Sigmoid colon (tissue), 6 donors: ENCODE measurements at regions not wholly inside any gene's neighbourhood (a gene's known extent, or its start where the extent isn't known, plus 50 kb on each side); places are given as distances from the start of the nearest gene placed in this dataset.

Experiments used
- DNase-seq: peaks from one replicate; pipeline ENCODE4 v3.0.0-alpha.2; 2019
- H3K27ac ChIP-seq, 4 donors: fragments of 200-600 bp; sonication (generic); one replicate each; pipeline ENCODE4 v1.5.1; 2016 to 2019; ENCODE audit warnings: mild to moderate bottlenecking in 1 of 4
- H3K27me3 ChIP-seq, 3 donors: fragments of 200-600 bp; sonication (generic); one replicate each; pipeline ENCODE4 v1.5.1; 2019; ENCODE audit warnings: mild to moderate bottlenecking in 1 of 3
- H3K36me3 ChIP-seq, 4 donors: fragments of 200-600 bp; sonication (generic); one replicate each; pipeline ENCODE4 v1.5.1; 2016 to 2019
- H3K4me1 ChIP-seq, 4 donors: fragments of 200-600 bp; sonication (generic); one replicate each; pipeline ENCODE4 v1.5.1; 2017 to 2019
- H3K4me3 ChIP-seq, 4 donors: fragments of 200-600 bp; sonication (generic); one replicate each; pipeline ENCODE4 v1.5.1; 2017 to 2019; ENCODE audit warnings: mild to moderate bottlenecking in 2 of 4, moderate library complexity in 1 of 4
- H3K9me3 ChIP-seq, 4 donors: fragments of 200-600 bp in 3 of 4; sonication (generic) in 3 of 4; one replicate each; pipeline versions ENCODE4 v1.5.1 to v1.6.1; 2013 to 2019
- CTCF ChIP-seq, 4 experiments: fragments of 450-650 bp in 3 of 4; fragments of 200-600 bp in 1 of 4; IDR thresholded peaks; one replicate each; pipeline ENCODE4 v1.5.1; 2016 to 2019; ENCODE audit warnings: antibody characterized with exemption in 4 of 4, mild to moderate bottlenecking in 3 of 4, moderate library complexity in 2 of 4
- EP300 ChIP-seq, 4 donors: sonication (generic); formaldehyde crosslinking; IDR thresholded peaks; one replicate each; pipeline ENCODE4 v1.6.1; 2017; ENCODE audit warnings: antibody characterized with exemption in 4 of 4
- POLR2A ChIP-seq, 2 donors: fragments of 450-650 bp; IDR thresholded peaks; one replicate each; pipeline ENCODE4 v1.6.1; 2016; ENCODE audit warnings: antibody characterized with exemption in 2 of 2, mild to moderate bottlenecking in 2 of 2, moderate library complexity in 2 of 2
- POLR2AphosphoS5 ChIP-seq, 4 donors: sonication (generic); formaldehyde crosslinking; IDR thresholded peaks; one replicate each; pipeline ENCODE4 v1.6.1; 2017; ENCODE audit warnings: antibody characterized with exemption in 4 of 4
- WGBS, 2 donors: extraction: QIAGEN DNeasy Blood & Tissue Kit; methylation state at CpG; one replicate each; pipeline ENCODE4 v1.1.7; 2013; 5-methylcytosine and 5-hydroxymethylcytosine counted together
- intact Hi-C: fragments of 100-400 bp; cut with DNase I; formaldehyde crosslinking; loops from one replicate; pipeline ENCODE4 v1.15.1; 2023
- donor health status: healthy with polysubstance abuse.
- donor health status: healthy.

- Histone ChIP-seq H3K27ac (no peak overlapping the region), H3K4me3 (no peak overlapping the region), H3K9me3 (no peaks in the 10 kb centered on the region), H3K36me3 (no peaks in the 10 kb centered on the region), H3K4me1 (no peaks in the 10 kb centered on the region), H3K27me3 (no peaks in the 10 kb centered on the region)
- TF ChIP-seq POLR2A (IDR thresholded peaks at IDR 0.05) (no peak), CTCF (IDR thresholded peaks at IDR 0.05) (no peak), POLR2AphosphoS5 (IDR thresholded peaks at IDR 0.05) (no peak), EP300 (IDR thresholded peaks at IDR 0.05) (no peak)
- whole genome bisulfite sequencing, 2 donors, result 67 to 82% methylated on average over 5 of the region's 5 CpGs
- intact Hi-C loops, result no loop called here
- DNase-seq, result no peak
Observed at GRCh38 chr5:159640446-159640845, 275.8 kb upstream of the ADRA1B start.

DNA sequence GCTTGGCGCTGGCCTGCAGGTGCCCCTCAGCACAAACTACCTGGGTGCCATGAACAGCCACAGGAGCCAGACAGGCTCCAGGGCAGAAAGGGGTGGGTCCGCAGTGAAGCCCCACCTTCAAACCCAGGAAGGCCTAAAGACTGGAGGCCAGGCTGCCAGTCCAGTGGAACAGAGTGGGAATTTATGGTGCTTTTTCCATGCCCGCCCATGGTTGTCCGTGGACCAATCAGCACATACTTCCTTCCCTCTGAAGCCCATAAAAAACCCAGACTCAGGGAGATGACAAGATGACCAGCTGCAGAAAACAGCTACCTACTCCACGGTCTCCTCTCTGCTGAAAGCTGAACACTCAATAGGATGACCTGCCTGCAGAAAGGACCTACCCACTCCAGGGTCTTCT, 275.4 kb upstream of the ADRA1B start:
- intact Hi-C loops, result no loop called here
- no peak for DNase-seq
- 81 to 95% methylated on average over 5 of the region's 5 CpGs for WGBS, 2 donors
- no peaks in the 10 kb centered on the region for H3K4me1 ChIP-seq
- no peaks in the 10 kb centered on the region for H3K27me3 ChIP-seq
- TF ChIP-seq EP300 (IDR thresholded peaks at IDR 0.05), result no peak
- no peak for TF ChIP-seq CTCF (IDR thresholded peaks at IDR 0.05)
- TF ChIP-seq POLR2AphosphoS5 (IDR thresholded peaks at IDR 0.05), result no peak
- no peak for TF ChIP-seq POLR2A (IDR thresholded peaks at IDR 0.05)
- no peaks in the 10 kb centered on the region for H3K36me3 ChIP-seq
- H3K4me3 ChIP-seq, result no peak overlapping the region
- H3K27ac ChIP-seq, result no peak overlapping the region
- H3K9me3 ChIP-seq, result no peaks in the 10 kb centered on the region

- H3K36me3 ChIP-seq, result no peaks in the 10 kb centered on the region
- WGBS, 2 donors, result 75 to 83% methylated on average over 7 of the region's 7 CpGs
- TF ChIP-seq CTCF (IDR thresholded peaks at IDR 0.05) (no peak), EP300 (IDR thresholded peaks at IDR 0.05) (no peak), POLR2A (IDR thresholded peaks at IDR 0.05) (no peak), POLR2AphosphoS5 (IDR thresholded peaks at IDR 0.05) (no peak)
- H3K27me3 ChIP-seq, result no peaks in the 10 kb centered on the region
- no peak for DNase-seq
- no peak overlapping the region for H3K4me3 ChIP-seq
- H3K9me3 ChIP-seq, result no peaks in the 10 kb centered on the region
- intact Hi-C loops, result no loop called here
- no peak overlapping the region for H3K27ac ChIP-seq
- H3K4me1 ChIP-seq, result no peaks in the 10 kb centered on the region
Observed at GRCh38 chr5:159641371-159642039, 274.8 kb upstream of the ADRA1B start.

GRCh38 chr5:159642379-159642778, 273.9 kb upstream of the ADRA1B start:
- Histone ChIP-seq H3K27me3 (no peaks in the 10 kb centered on the region), H3K4me3 (no peak overlapping the region), H3K27ac (no peak overlapping the region), H3K4me1 (no peaks in the 10 kb centered on the region), H3K36me3 (no peaks in the 10 kb centered on the region), H3K9me3 (no peaks in the 10 kb centered on the region)
- intact Hi-C loops, result no loop called here
- 78 to 93% methylated on average over 2 of the region's 2 CpGs for WGBS, 2 donors
- DNase-seq, result no peak
- no peak for TF ChIP-seq EP300 (IDR thresholded peaks at IDR 0.05)
- no peak for TF ChIP-seq POLR2A (IDR thresholded peaks at IDR 0.05)
- no peak for TF ChIP-seq CTCF (IDR thresholded peaks at IDR 0.05)
- TF ChIP-seq POLR2AphosphoS5 (IDR thresholded peaks at IDR 0.05), result no peak

DNA sequence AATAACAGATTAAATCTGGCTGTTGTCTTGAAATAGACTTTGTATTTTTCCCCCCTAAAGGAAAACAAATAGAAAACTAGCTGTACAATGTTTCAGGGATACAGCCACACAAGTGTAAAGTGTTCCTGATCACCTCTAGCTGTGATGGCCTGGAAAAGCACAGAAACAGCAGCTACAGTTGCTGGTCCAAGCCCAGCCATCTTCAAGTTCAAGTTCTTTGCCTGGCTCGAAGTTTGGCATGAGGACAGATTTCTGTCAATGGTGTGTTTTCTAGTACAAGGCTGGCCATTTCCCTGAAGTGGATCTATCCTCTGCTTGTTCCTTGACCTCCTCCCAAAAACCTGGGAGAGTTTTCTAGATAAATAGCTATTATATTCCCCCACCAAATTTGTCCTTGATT, 272.2 kb upstream of the ADRA1B start:
- Histone ChIP-seq H3K27ac (no peak overlapping the region), H3K4me3 (no peak overlapping the region), H3K9me3 (no peaks in the 10 kb centered on the region), H3K36me3 (no peaks in the 10 kb centered on the region), H3K4me1 (no peaks in the 10 kb centered on the region), H3K27me3 (no peaks in the 10 kb centered on the region)
- DNase-seq, result no peak
- 33 to 68% methylated on average over 1 of the region's 1 CpG for WGBS, 2 donors
- TF ChIP-seq POLR2A (IDR thresholded peaks at IDR 0.05) (no peak), EP300 (IDR thresholded peaks at IDR 0.05) (no peak), CTCF (IDR thresholded peaks at IDR 0.05) (no peak), POLR2AphosphoS5 (IDR thresholded peaks at IDR 0.05) (no peak)
- intact Hi-C loops, result no loop called here
